ENCODE measurements at regions not wholly inside any gene's neighbourhood (a gene's known extent, or its start where the extent isn't known, plus 50 kb on each side); places are given as distances from the start of the nearest gene placed in this dataset.

DNA sequence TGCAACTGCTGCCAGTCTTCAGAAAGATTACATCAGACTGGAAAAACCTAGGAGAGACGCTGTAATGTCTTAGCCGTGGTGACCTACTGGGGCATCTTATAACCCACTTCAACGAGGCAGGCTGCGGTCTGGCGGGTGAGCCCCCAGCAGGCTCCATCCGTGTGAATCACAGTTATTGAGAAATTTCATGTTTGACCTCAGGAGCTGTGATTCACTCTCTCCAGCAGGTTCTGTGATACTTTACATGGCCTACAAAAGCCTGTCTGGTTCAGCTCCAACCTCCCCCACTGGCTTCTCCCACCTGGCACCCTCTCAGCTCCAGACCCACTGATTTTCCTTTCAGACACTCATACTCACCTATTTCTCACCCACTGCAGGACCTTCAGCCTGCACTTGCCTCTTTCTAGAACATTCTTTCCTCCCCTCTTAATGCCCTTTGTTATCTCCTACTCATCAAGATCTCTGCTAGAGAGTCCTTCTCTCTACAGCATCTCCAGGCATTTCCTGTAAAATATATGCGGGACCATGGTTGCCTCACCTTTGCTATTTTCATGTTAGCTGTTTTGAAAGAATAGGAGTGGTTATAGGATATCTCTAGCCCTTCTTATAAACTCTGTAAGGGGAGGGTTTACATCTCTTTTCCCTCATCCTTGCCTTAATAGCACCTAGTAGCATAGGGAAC lies 227.9 kb downstream of the MAF start:
- H2AFZ ChIP-seq (ENCODE audit: low read length): no peak overlapping the region
- intact Hi-C loops (cut with micrococcal nuclease; ENCODE audit: unreplicated experiment): no loop called here
- H3K27ac ChIP-seq (ENCODE audit: extremely low read length, insufficient read depth, low read length): no peak overlapping the region
- H3K4me1 ChIP-seq (ENCODE audit: insufficient read depth, low read length): no peaks in the 10 kb centered on the region
- FAIRE-seq (no peak), DNase-seq (ENCODE audit: low spot score) (no peak), ATAC-seq (no peak)
- in situ Hi-C loops (cut with HindIII; ENCODE audit: extremely low pct_ligation_motif_present, low pct_unique_long_range_greater_than_20kb): no loop called here
- H4K20me1 ChIP-seq (ENCODE audit: insufficient read depth, low read length): no peaks in the 10 kb centered on the region
- H3K9ac ChIP-seq (ENCODE audit: insufficient read depth, low read depth, low read length): no peak overlapping the region
- no peak for TF ChIP-seq RNF2 (conservative IDR thresholded peaks at IDR 0.05; ENCODE audit: low read depth)
- TF ChIP-seq, protein P1, sequence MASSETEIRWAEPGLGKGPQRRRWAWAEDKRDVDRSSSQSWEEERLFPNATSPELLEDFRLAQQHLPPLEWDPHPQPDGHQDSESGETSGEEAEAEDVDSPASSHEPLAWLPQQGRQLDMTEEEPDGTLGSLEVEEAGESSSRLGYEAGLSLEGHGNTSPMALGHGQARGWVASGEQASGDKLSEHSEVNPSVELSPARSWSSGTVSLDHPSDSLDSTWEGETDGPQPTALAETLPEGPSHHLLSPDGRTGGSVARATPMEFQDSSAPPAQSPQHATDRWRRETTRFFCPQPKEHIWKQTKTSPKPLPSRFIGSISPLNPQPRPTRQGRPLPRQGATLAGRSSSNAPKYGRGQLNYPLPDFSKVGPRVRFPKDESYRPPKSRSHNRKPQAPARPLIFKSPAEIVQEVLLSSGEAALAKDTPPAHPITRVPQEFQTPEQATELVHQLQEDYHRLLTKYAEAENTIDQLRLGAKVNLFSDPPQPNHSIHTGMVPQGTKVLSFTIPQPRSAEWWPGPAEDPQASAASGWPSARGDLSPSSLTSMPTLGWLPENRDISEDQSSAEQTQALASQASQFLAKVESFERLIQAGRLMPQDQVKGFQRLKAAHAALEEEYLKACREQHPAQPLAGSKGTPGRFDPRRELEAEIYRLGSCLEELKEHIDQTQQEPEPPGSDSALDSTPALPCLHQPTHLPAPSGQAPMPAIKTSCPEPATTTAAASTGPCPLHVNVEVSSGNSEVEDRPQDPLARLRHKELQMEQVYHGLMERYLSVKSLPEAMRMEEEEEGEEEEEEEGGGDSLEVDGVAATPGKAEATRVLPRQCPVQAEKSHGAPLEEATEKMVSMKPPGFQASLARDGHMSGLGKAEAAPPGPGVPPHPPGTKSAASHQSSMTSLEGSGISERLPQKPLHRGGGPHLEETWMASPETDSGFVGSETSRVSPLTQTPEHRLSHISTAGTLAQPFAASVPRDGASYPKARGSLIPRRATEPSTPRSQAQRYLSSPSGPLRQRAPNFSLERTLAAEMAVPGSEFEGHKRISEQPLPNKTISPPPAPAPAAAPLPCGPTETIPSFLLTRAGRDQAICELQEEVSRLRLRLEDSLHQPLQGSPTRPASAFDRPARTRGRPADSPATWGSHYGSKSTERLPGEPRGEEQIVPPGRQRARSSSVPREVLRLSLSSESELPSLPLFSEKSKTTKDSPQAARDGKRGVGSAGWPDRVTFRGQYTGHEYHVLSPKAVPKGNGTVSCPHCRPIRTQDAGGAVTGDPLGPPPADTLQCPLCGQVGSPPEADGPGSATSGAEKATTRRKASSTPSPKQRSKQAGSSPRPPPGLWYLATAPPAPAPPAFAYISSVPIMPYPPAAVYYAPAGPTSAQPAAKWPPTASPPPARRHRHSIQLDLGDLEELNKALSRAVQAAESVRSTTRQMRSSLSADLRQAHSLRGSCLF (CRISPR knock-in tag; IDR thresholded peaks at IDR 0.05; ENCODE audit: borderline replicate concordance): no peak
- no peak for TF ChIP-seq ZSCAN12 (CRISPR knock-in tag; IDR thresholded peaks at IDR 0.05)
- TF ChIP-seq EED (CRISPR knock-in tag; IDR thresholded peaks at IDR 0.05): no peak
- no peak for TF ChIP-seq ZFP41 (CRISPR knock-in tag; IDR thresholded peaks at IDR 0.05; ENCODE audit: borderline replicate concordance)
- TF ChIP-seq ZNF557 (CRISPR knock-in tag; IDR thresholded peaks at IDR 0.05): no peak
- TF ChIP-seq CENPT (CRISPR knock-in tag; IDR thresholded peaks at IDR 0.05; ENCODE audit: low read depth): no peak
- H3K9me3 ChIP-seq (ENCODE audit: low read length): no peaks in the 10 kb centered on the region
- ChIA-PET CTCF (ENCODE audit: low intra/inter-chr PET ratio, low total read pairs) (no interaction called here), POLR2A (no interaction called here)
- no peaks in the 10 kb centered on the region for H3K79me2 ChIP-seq (ENCODE audit: insufficient read depth, low read length)
- H3K4me3 ChIP-seq (replicated peaks in 1 of 3; ENCODE audit: insufficient read depth in 1 of 3, low read depth in 2 of 3, low read length in 3 of 3): no peak overlapping the region
- no peaks in the 10 kb centered on the region for H3K27me3 ChIP-seq (ENCODE audit: control insufficient read depth in 1 of 2, insufficient read depth in 2 of 2, low read length in 2 of 2)
- no peak overlapping the region for H3K4me2 ChIP-seq (ENCODE audit: low read depth, low read length)
- WGBS (ENCODE audit: low lambda C conversion rate): 31% methylated on average over 7 of the region's 7 CpGs
- no peaks in the 10 kb centered on the region for H3K36me3 ChIP-seq (replicated peaks in 1 of 2; ENCODE audit: control insufficient read depth in 1 of 2, insufficient read depth in 2 of 2, low read length in 2 of 2)
- no TSS peak for BruUV-seq (replicated peaks)
